ENCODE measurements at regions not wholly inside any gene's neighbourhood (a gene's known extent, or its start where the extent isn't known, plus 50 kb on each side); places are given as distances from the start of the nearest gene placed in this dataset.
"Not testable (repeated sequence)": the region's sequence is repeated elsewhere in the genome, so short reads cannot be mapped to it uniquely, and the experiment has no call there.

DNA sequence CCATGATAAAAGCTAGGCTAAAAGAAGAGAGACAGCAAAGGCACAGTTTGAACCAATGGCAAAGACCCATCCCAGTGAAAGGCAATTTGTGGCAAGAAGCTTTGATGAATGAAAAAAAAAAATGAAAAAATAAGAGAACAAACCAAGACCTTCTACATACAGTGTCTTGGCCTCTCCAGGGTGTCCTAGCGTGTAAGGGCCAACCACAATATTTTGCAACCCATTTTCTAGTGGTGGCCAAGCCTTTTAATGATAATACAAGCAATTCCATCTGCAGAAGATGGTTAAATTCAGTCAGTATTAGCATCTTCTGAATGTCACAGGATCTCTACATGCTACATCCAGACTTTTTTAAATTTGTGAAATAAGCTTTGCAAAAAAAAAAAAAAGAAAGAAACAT, 270.4 kb downstream of the LRATD1 start:
- H3K27me3 ChIP-seq (ENCODE audit: control insufficient read depth in 1 of 2, insufficient read depth in 2 of 2, low read length in 2 of 2): no peaks in the 10 kb centered on the region
- no peak overlapping the region for H3K27ac ChIP-seq (ENCODE audit: low read depth, low read length)
- H3K9me3 ChIP-seq (ENCODE audit: control insufficient read depth in 1 of 2, low read length in 2 of 2): no peaks in the 10 kb centered on the region
- no peaks in the 10 kb centered on the region for H3K36me3 ChIP-seq (ENCODE audit: control insufficient read depth in 1 of 2, insufficient read depth in 2 of 2, low read length in 2 of 2)
- no peak overlapping the region for H3K4me3 ChIP-seq (ENCODE audit: low read depth in 1 of 2, low read length in 2 of 2)
- no peak overlapping the region for H3K9ac ChIP-seq (ENCODE audit: low read depth in 1 of 2, low read length in 2 of 2)
- no peaks in the 10 kb centered on the region for H3K4me1 ChIP-seq (ENCODE audit: control insufficient read depth in 1 of 2, insufficient read depth in 2 of 2, low read length in 2 of 2)

DNA sequence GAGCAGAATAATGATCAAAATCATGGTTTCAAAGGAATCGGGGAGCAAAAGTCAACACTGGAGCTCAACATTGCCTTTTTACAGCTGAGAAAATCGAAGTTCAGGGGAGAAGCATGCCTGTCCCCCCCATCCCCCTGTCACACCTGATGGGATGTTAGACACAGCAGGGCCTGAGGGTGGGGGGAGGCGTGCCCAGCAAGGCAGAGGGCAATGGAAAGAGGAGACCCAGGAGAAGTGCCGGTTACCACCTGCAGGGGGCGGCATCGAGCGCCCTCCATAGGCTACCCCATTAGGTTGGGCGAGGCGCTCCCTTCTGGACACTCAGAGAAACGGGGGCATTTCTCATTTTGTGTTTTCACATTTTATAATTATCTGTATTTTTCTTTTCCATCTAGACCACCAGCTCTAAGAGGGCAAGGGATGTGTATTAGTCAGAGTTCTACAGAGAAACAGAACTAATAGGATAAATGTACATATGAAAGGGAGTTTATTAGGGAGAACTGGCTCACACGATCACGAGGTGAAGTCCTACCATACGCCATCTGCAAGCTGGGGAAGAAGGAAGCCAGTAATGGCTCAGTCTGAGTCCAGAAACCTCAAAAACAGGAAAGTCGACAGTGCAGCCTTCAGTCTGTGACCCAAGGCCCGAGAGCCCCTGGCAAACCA, 271.3 kb downstream of the LRATD1 start:
- no peak overlapping the region for H3K4me3 ChIP-seq (ENCODE audit: low read depth in 1 of 2, low read length in 2 of 2)
- no peaks in the 10 kb centered on the region for H3K36me3 ChIP-seq (ENCODE audit: control insufficient read depth in 1 of 2, insufficient read depth in 2 of 2, low read length in 2 of 2)
- H3K9ac ChIP-seq (ENCODE audit: low read depth in 1 of 2, low read length in 2 of 2): no peak overlapping the region
- no peaks in the 10 kb centered on the region for H3K4me1 ChIP-seq (ENCODE audit: control insufficient read depth in 1 of 2, insufficient read depth in 2 of 2, low read length in 2 of 2)
- H3K9me3 ChIP-seq (ENCODE audit: control insufficient read depth in 1 of 2, low read length in 2 of 2): no peaks in the 10 kb centered on the region
- no peak overlapping the region for H3K27ac ChIP-seq (ENCODE audit: low read depth, low read length)
- H3K27me3 ChIP-seq (ENCODE audit: control insufficient read depth in 1 of 2, insufficient read depth in 2 of 2, low read length in 2 of 2): no peaks in the 10 kb centered on the region

DNA sequence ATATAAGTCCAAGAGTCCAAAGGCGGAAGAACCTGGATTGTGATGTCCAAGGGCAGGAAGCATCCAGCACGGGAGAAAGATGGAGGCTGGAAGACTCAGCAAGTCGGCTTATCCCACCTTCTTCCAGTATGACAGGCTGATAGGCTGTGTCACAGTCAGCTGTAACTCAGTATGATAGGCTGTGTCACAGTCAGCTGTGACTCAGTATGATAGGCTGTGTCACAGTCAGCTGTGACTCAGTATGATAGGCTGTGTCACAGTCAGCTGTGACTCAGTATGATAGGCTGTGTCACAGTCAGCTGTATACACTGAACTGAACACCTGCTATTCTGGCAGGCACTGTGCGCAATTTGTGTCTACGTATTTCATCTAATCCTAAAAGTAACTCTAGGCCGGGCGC, 271.9 kb downstream of the LRATD1 start:
- not testable (repeated sequence) for H3K36me3 ChIP-seq (ENCODE audit: control insufficient read depth in 1 of 2, insufficient read depth in 2 of 2, low read length in 2 of 2); H3K4me1 ChIP-seq (ENCODE audit: control insufficient read depth in 1 of 2, insufficient read depth in 2 of 2, low read length in 2 of 2); H3K27me3 ChIP-seq (ENCODE audit: control insufficient read depth in 1 of 2, insufficient read depth in 2 of 2, low read length in 2 of 2); H3K4me3 ChIP-seq (ENCODE audit: low read depth in 1 of 2, low read length in 2 of 2); H3K27ac ChIP-seq (ENCODE audit: low read depth, low read length); H3K9ac ChIP-seq (ENCODE audit: low read depth in 1 of 2, low read length in 2 of 2); H3K9me3 ChIP-seq (ENCODE audit: control insufficient read depth in 1 of 2, low read length in 2 of 2)

DNA sequence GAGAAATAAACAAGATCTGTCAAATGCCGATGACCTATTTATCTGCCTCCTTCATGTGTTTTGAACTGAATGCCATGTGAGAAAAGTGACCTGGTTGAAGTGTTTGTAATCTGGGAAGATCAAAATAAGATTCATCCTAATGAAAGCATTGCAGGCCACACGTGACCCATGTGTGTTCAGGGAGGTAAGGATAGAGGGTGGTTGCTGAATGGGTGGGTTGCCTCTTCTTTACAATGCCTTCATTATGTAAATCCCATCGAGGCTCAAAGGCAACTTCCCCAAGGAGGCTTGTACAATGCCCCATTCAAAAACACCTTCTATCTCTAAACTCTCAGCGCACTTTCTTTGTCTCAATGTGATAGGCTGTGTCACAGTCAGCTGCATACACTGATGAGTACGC, 273.1 kb downstream of the LRATD1 start:
- Histone ChIP-seq H3K27me3 (ENCODE audit: control insufficient read depth in 1 of 2, insufficient read depth in 2 of 2, low read length in 2 of 2) (no peaks in the 10 kb centered on the region), H3K4me3 (ENCODE audit: low read depth in 1 of 2, low read length in 2 of 2) (no peak overlapping the region), H3K27ac (ENCODE audit: low read depth, low read length) (no peak overlapping the region), H3K9ac (ENCODE audit: low read depth in 1 of 2, low read length in 2 of 2) (no peak overlapping the region), H3K4me1 (ENCODE audit: control insufficient read depth in 1 of 2, insufficient read depth in 2 of 2, low read length in 2 of 2) (no peaks in the 10 kb centered on the region), H3K9me3 (ENCODE audit: control insufficient read depth in 1 of 2, low read length in 2 of 2) (no peaks in the 10 kb centered on the region), H3K36me3 (ENCODE audit: control insufficient read depth in 1 of 2, insufficient read depth in 2 of 2, low read length in 2 of 2) (no peaks in the 10 kb centered on the region)

GRCh38 chr2:14907014-14907612, 274.6 kb downstream of the LRATD1 start:
- H3K4me1 ChIP-seq (ENCODE audit: control insufficient read depth in 1 of 2, insufficient read depth in 2 of 2, low read length in 2 of 2): no peaks in the 10 kb centered on the region
- H3K4me3 ChIP-seq (ENCODE audit: low read depth in 1 of 2, low read length in 2 of 2): no peak overlapping the region
- H3K9ac ChIP-seq (ENCODE audit: low read depth in 1 of 2, low read length in 2 of 2): no peak overlapping the region
- no peaks in the 10 kb centered on the region for H3K27me3 ChIP-seq (ENCODE audit: control insufficient read depth in 1 of 2, insufficient read depth in 2 of 2, low read length in 2 of 2)
- no peak overlapping the region for H3K27ac ChIP-seq (ENCODE audit: low read depth, low read length)
- no peaks in the 10 kb centered on the region for H3K9me3 ChIP-seq (ENCODE audit: control insufficient read depth in 1 of 2, low read length in 2 of 2)
- no peaks in the 10 kb centered on the region for H3K36me3 ChIP-seq (ENCODE audit: control insufficient read depth in 1 of 2, insufficient read depth in 2 of 2, low read length in 2 of 2)

DNA sequence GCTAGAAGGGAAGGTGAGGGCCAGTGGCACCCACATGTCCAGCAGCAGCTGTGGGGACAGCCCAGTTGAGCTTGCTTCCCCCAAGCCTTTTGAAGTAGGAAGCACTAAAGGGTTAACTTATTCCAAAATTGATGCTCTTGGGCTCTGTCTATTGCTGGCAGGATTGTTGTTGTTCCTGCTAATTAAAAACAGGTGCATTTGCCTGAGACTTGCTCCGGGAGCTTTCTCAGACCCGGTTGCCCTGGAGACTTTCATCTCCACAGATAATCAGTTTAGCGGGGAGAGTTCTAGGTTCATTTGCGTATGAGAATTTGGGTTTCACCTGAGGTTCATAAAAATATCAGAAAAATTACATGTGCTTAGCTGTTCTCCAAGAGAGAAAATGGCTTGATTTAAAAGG, 277.3 kb downstream of the LRATD1 start:
- Histone ChIP-seq H3K27me3 (ENCODE audit: control insufficient read depth in 1 of 2, insufficient read depth in 2 of 2, low read length in 2 of 2) (no peaks in the 10 kb centered on the region), H3K9ac (ENCODE audit: low read depth in 1 of 2, low read length in 2 of 2) (no peak overlapping the region), H3K9me3 (ENCODE audit: control insufficient read depth in 1 of 2, low read length in 2 of 2) (no peaks in the 10 kb centered on the region), H3K4me1 (ENCODE audit: control insufficient read depth in 1 of 2, insufficient read depth in 2 of 2, low read length in 2 of 2) (no peaks in the 10 kb centered on the region), H3K4me3 (ENCODE audit: low read depth in 1 of 2, low read length in 2 of 2) (no peak overlapping the region), H3K27ac (ENCODE audit: low read depth, low read length) (no peak overlapping the region), H3K36me3 (ENCODE audit: control insufficient read depth in 1 of 2, insufficient read depth in 2 of 2, low read length in 2 of 2) (no peaks in the 10 kb centered on the region)

GRCh38 chr2:14910654-14911053, 278.1 kb downstream of the LRATD1 start:
- H3K4me1 ChIP-seq (ENCODE audit: control insufficient read depth in 1 of 2, insufficient read depth in 2 of 2, low read length in 2 of 2): no peaks in the 10 kb centered on the region
- no peaks in the 10 kb centered on the region for H3K36me3 ChIP-seq (ENCODE audit: control insufficient read depth in 1 of 2, insufficient read depth in 2 of 2, low read length in 2 of 2)
- no peak overlapping the region for H3K27ac ChIP-seq (ENCODE audit: low read depth, low read length)
- no peak overlapping the region for H3K4me3 ChIP-seq (ENCODE audit: low read depth in 1 of 2, low read length in 2 of 2)
- no peaks in the 10 kb centered on the region for H3K9me3 ChIP-seq (ENCODE audit: control insufficient read depth in 1 of 2, low read length in 2 of 2)
- H3K9ac ChIP-seq (ENCODE audit: low read depth in 1 of 2, low read length in 2 of 2): no peak overlapping the region
- no peaks in the 10 kb centered on the region for H3K27me3 ChIP-seq (ENCODE audit: control insufficient read depth in 1 of 2, insufficient read depth in 2 of 2, low read length in 2 of 2)

- H3K27ac ChIP-seq (ENCODE audit: low read depth, low read length): no peak overlapping the region
Observed at GRCh38 chr2:14915983-14916382, 283.5 kb downstream of the LRATD1 start.

DNA sequence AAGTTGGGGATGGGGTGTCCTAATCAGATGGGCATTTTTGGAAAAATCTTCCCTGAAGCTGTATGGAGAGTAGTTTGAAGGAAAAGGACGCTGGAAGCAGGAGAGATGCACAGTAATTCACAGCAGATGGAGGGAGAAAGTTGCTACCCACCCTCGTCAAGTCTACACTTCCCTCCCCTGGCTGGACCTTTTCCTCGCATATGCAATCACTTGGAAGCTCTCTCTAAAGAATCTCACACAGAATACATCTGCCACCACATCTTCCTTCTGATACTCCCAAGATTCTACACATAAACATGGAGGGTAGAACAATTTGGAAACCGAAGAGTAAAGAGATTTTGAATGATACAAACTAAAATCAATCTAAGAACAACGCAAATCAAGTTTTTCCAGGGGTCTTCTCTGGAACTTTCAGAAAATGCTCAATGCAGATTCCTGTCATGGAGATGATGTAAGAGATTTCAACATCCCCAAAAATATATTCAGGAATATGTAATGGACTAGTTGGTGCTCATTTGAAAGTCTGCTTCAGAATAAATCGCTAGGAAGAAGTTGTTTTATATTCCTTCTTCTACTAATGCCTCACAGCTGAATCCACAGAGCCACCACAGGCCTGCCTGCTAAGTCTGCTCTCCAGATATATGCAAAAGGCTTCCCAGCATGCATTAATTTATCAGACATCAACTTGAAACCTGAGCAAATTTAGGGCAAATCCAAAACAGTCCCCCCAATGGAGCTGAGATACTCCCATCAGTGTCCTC, 291.5 kb downstream of the LRATD1 start:
- Histone ChIP-seq H3K9ac (ENCODE audit: low read depth in 1 of 2, low read length in 2 of 2) (no peak overlapping the region), H3K27me3 (ENCODE audit: control insufficient read depth in 1 of 2, insufficient read depth in 2 of 2, low read length in 2 of 2) (no peaks in the 10 kb centered on the region), H3K36me3 (ENCODE audit: control insufficient read depth in 1 of 2, insufficient read depth in 2 of 2, low read length in 2 of 2) (no peaks in the 10 kb centered on the region), H3K27ac (ENCODE audit: low read depth, low read length) (no peak overlapping the region), H3K4me3 (ENCODE audit: low read depth in 1 of 2, low read length in 2 of 2) (no peak overlapping the region), H3K9me3 (ENCODE audit: control insufficient read depth in 1 of 2, low read length in 2 of 2) (no peaks in the 10 kb centered on the region), H3K4me1 (ENCODE audit: control insufficient read depth in 1 of 2, insufficient read depth in 2 of 2, low read length in 2 of 2) (no peaks in the 10 kb centered on the region)

More at GRCh38 chr2:14915983-14916382, 283.5 kb downstream of the LRATD1 start:
- H3K27me3 ChIP-seq (ENCODE audit: control insufficient read depth in 1 of 2, insufficient read depth in 2 of 2, low read length in 2 of 2): no peaks in the 10 kb centered on the region
- no peaks in the 10 kb centered on the region for H3K36me3 ChIP-seq (ENCODE audit: control insufficient read depth in 1 of 2, insufficient read depth in 2 of 2, low read length in 2 of 2)
- H3K9ac ChIP-seq (ENCODE audit: low read depth in 1 of 2, low read length in 2 of 2): no peak overlapping the region
- H3K4me1 ChIP-seq (ENCODE audit: control insufficient read depth in 1 of 2, insufficient read depth in 2 of 2, low read length in 2 of 2): no peaks in the 10 kb centered on the region
- H3K9me3 ChIP-seq (ENCODE audit: control insufficient read depth in 1 of 2, low read length in 2 of 2): no peaks in the 10 kb centered on the region
- H3K4me3 ChIP-seq (ENCODE audit: low read depth in 1 of 2, low read length in 2 of 2): no peak overlapping the region

DNA sequence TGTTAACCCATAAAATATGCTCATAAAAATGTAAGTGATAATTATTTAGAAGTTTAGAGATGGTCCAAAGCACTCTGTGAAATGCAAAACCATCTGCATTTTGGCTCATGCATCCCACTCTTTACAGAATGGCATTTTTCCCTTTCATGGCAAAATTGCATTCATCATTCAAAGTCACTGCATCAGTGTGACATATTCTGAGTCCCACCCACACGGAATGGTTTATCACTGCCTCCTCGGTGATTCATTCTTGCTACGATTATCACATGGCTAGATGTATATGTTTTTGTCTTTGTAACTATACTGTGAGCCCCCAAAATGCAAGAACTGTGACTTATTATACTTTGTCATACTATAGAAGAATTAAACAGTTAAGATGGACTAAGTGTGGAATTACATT, 293.0 kb downstream of the LRATD1 start:
- H3K27me3 ChIP-seq (ENCODE audit: control insufficient read depth in 1 of 2, insufficient read depth in 2 of 2, low read length in 2 of 2): no peaks in the 10 kb centered on the region
- no peaks in the 10 kb centered on the region for H3K4me1 ChIP-seq (ENCODE audit: control insufficient read depth in 1 of 2, insufficient read depth in 2 of 2, low read length in 2 of 2)
- H3K4me3 ChIP-seq (ENCODE audit: low read depth in 1 of 2, low read length in 2 of 2): no peak overlapping the region
- no peak overlapping the region for H3K9ac ChIP-seq (ENCODE audit: low read depth in 1 of 2, low read length in 2 of 2)
- H3K36me3 ChIP-seq (ENCODE audit: control insufficient read depth in 1 of 2, insufficient read depth in 2 of 2, low read length in 2 of 2): no peaks in the 10 kb centered on the region
- H3K9me3 ChIP-seq (ENCODE audit: control insufficient read depth in 1 of 2, low read length in 2 of 2): no peaks in the 10 kb centered on the region
- H3K27ac ChIP-seq (ENCODE audit: low read depth, low read length): no peak overlapping the region
